Astrocyte of the spinal cord (primary cell): ENCODE measurements at regions not wholly inside any gene's neighbourhood (a gene's known extent, or its start where the extent isn't known, plus 50 kb on each side); places are given as distances from the start of the nearest gene placed in this dataset.

ENCODE experiments used
- DNase-seq: peaks from one replicate; pipeline ENCODE4 v3.0.0; 2011; ENCODE audit warnings: low read depth, low spot score
- H3K4me3 ChIP-seq: 2 replicates; pipeline ENCODE4 v1.5.1; 2011; ENCODE audit warnings: low read depth, mild to moderate bottlenecking, low read length, moderate library complexity
- in situ Hi-C: cut with HindIII; loops from 2 replicates; pipeline ENCODE4 v1.10.0; 2017; ENCODE audit warnings: low sequenced_read_pairs
- TF ChIP-seq, protein P1 (sequence below): IDR thresholded peaks from 2 replicates; pipeline ENCODE4 v1.5.1; 2012; ENCODE audit warnings: low read depth, mild to moderate bottlenecking, low read length, inconsistent platforms

DNA sequence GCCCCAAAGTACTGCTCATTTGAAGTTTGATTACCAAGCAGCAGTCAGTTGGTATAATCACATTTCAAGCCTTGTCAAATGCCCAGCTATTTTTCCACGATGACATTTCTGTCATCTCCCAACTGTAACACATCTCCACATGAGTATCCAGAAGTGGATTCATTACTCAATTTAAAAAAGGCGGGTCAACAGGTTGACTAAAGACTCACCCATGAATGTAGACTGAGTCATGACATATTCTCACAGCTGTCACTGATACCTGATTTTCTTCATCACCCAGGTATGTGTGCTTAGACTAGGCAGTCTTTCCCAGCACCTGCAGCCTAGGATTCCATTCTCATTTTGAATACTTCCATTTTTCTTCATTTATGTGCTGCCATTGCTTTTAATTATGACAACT lies 75.1 kb upstream of the DBX2 start:
- TF ChIP-seq, protein P1, sequence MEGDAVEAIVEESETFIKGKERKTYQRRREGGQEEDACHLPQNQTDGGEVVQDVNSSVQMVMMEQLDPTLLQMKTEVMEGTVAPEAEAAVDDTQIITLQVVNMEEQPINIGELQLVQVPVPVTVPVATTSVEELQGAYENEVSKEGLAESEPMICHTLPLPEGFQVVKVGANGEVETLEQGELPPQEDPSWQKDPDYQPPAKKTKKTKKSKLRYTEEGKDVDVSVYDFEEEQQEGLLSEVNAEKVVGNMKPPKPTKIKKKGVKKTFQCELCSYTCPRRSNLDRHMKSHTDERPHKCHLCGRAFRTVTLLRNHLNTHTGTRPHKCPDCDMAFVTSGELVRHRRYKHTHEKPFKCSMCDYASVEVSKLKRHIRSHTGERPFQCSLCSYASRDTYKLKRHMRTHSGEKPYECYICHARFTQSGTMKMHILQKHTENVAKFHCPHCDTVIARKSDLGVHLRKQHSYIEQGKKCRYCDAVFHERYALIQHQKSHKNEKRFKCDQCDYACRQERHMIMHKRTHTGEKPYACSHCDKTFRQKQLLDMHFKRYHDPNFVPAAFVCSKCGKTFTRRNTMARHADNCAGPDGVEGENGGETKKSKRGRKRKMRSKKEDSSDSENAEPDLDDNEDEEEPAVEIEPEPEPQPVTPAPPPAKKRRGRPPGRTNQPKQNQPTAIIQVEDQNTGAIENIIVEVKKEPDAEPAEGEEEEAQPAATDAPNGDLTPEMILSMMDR, result no peak
- no peak for DNase-seq
- in situ Hi-C loops, result no loop called here
- H3K4me3 ChIP-seq, result no peak overlapping the region

DNA sequence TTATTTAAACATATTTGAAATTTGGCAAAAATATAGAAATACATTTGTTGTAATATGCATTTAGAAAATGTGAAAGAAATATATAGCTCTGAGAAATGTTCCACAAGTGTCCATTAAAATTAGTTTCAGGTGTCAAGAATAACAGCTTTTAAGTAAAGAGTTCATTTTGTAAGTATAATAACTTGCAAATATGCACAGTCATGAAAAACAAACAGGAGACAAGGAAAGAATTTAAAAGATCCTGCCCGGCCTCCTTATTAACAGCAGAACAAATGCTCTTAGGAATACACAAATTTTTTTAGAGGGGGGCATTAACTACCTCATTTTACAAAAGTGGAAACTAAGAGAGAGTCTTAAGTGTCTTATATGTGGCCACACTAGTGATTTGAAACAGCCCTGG lies 77.7 kb upstream of the DBX2 start:
- in situ Hi-C loops, result no loop called here
- TF ChIP-seq, protein P1, result no peak
- no peak for DNase-seq
- no peak overlapping the region for H3K4me3 ChIP-seq

DNA sequence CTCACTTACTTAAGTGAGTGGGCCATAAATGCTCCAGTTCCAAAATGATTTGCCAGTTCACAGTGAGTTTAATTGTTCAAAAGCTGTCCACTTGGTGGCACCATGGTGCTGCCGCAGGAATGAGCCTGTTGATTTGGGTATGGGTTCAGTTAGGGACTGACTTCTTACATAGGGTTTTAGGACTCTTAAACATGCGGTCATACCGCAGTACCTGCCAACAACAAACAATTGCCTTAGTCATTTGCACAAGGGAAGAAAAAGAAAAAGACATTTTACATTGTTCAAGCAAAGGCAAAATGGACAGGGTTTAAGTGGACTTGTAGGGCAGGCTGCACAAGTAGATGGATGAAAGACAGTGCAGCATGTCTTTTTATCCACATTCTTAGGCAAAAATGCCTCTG lies 80.0 kb upstream of the DBX2 start:
- H3K4me3 ChIP-seq, result no peak overlapping the region
- in situ Hi-C loops, result no loop called here
- peak; percentile 77 for DNase-seq
- TF ChIP-seq, protein P1, result peak; percentile 72

DNA sequence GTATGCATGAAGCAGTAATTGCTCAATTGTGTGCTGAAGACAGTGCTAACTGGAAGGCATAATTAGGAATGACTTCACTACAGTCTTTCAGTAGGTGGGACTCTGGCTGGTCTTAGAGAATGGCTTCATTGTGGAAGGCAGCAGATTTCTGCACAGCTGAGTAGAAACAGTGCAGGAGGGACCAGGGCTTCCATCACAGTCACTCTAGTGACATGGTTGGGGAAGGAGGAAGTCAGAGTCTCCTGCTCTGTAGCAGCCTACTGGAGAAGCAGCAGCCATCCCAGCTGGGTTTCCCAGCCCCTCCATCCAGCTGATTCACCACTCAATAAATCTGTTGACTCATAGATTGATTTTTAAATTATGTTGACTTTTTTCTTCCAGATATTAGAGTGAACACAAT lies 80.6 kb upstream of the DBX2 start:
- in situ Hi-C loops, result no loop called here
- TF ChIP-seq, protein P1, result no peak
- DNase-seq, result no peak
- no peak overlapping the region for H3K4me3 ChIP-seq

DNA sequence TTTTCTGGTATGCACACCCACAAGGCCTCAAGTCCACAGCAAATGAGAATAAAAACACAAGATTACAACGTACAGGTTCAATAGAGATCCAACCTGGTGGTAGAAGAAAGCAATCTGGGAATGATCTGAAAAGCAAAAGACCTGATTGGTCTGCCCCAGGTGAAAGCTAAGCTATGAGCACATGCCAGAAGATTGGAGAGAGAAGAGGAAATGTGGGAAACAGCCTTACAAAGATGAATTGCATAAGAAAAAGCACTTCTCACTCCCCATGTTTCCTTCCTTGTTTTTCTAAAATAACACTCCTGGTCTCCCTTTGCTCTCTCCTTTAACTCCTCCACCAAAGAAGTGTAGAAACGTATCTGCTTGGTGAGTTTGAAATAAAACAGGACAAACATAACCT lies 77.3 kb upstream of the ANO6 start:
- no peak for DNase-seq
- in situ Hi-C loops, result no loop called here
- no peak overlapping the region for H3K4me3 ChIP-seq
- TF ChIP-seq, protein P1, result no peak

DNA sequence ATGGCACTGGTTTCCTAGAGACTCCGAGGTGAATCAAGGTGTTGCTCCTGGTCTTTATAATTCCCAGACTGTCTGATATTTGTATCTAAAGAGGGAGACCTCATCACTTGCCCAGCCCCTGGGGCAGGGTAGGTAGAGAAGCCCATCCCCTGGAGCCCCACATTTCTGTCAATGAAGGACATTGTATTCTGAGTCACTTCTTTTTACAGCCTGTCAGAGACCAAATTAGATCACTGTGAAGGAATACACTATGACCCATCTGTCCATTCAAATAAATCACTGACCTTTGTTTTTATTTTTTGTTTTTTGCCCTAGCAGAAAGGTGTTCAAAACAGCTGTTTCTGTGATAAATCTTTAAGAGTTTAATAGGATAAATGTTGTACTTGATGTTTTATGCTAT lies 67.9 kb upstream of the ANO6 start:
- in situ Hi-C loops, result no loop called here
- H3K4me3 ChIP-seq, result no peak overlapping the region
- DNase-seq, result no peak
- TF ChIP-seq, protein P1, result no peak

DNA sequence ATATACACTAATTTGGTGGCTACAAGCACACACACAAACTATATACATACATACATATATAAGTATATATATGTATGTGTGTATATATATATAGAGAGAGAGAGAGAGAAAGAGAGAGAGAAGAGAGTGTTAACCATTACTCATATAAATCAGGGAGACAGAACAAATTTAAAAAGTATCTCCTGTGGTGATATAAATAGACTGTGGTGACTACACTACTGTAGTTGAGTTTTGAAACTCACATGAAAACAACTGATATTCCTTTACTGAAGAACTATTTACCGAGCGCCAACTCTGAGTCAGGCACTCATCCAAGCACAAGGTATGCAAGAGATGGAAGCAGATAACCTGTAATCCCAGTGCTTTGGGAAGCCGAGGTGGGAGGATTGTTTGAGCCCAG lies 67.3 kb upstream of the ANO6 start:
- in situ Hi-C loops, result no loop called here
- DNase-seq, result no peak
- TF ChIP-seq, protein P1, result no peak
- no peak overlapping the region for H3K4me3 ChIP-seq
